ENCODE measurements at regions not wholly inside any gene's neighbourhood (a gene's known extent, or its start where the extent isn't known, plus 50 kb on each side); places are given as distances from the start of the nearest gene placed in this dataset.

DNA sequence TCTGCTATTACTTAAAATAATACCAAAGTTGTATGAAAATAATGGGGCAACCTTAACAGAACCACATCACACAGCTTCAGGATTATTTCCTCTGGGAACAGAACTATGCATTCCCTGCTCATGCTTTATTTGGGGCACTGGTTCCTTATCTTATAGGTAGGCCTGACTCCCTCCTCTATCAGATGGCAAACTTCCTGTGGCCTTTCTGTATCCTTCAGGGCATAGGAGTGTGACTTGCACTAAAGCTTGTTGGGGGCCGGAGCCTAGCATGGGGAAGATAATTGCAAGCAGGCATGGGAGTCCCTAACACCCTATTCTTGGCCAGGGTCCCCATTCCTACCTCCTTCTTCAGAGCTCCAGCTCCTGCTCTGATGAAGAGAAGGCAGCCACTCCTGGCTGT is 167.2 kb upstream of the SERTAD2 start:
- no peak overlapping the region for H3K4me3 ChIP-seq (replicated peaks; ENCODE audit: low read depth, low read length)
- TF ChIP-seq CTCF (IDR thresholded peaks at IDR 0.05; ENCODE audit: low read depth, low read length, missing control alignments): no peak
- no peak for DNase-seq (ENCODE audit: extremely low read depth, low read depth)

- H3K4me3 ChIP-seq (replicated peaks; ENCODE audit: low read depth, low read length): no peak overlapping the region
- no peak for TF ChIP-seq CTCF (IDR thresholded peaks at IDR 0.05; ENCODE audit: low read depth, low read length, missing control alignments)
- no peak for DNase-seq (ENCODE audit: extremely low read depth, low read depth)
These were observed 165.4 kb upstream of the SLC1A4 start for GRCh38 chr2:64823794-64824193.

DNA sequence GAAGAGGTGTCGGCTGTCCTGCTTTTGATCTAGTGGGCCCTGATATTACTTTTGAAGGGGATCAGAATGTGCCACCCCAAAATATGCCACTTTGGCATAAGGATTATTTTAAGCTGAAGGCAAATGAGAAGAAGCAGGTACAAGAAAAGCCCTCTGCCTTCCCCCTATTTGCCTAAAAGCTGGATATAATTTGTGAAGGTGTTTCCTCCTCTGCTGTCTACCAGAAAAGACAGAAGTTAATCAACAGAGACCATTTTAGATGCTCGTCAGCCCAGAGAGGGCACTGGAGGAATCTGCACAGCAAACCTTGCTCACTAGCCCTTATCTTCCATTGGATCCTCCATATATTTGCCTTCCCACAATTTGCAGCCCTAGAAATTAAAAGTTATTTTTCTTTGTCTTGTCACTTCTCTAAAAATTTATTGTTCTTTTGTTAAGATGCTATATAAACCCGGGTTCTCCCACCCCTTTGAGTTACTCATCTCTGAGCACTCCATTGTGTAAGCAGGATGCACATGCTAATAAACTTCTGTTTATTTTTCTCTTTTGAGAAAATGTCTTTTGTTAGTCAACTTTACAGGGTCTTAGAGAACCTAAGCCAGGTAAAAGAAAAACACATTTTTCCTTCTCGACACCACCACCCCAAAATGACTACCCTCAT is 163.2 kb upstream of the SLC1A4 start:
- DNase-seq (ENCODE audit: extremely low read depth, low read depth): no peak
- no peak overlapping the region for H3K4me3 ChIP-seq (replicated peaks; ENCODE audit: low read depth, low read length)
- no peak for TF ChIP-seq CTCF (IDR thresholded peaks at IDR 0.05; ENCODE audit: low read depth, low read length, missing control alignments)

DNA sequence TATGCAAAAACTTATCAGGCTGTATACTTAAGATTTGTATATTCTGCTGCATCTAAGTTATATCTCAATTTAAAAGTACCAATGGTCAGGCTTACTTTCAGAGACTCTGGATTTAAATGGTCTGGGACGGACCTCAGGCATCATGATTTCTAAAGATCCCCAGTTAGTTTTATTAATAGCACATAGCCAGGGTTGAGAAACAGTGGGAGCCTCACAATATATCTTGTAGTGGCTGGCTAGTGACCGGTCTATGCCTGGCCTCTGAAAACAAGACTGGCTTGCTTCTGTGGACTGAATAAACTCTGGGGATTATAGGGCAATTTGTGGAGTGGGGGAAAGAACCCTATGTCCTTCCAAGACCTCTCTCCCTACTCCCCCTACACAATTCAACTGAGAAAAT is 162.5 kb upstream of the SLC1A4 start:
- no peak for DNase-seq (ENCODE audit: extremely low read depth, low read depth)
- TF ChIP-seq CTCF (IDR thresholded peaks at IDR 0.05; ENCODE audit: low read depth, low read length, missing control alignments): no peak
- H3K4me3 ChIP-seq (replicated peaks; ENCODE audit: low read depth, low read length): no peak overlapping the region

GRCh38 chr2:64828261-64828660 is 160.9 kb upstream of the SLC1A4 start:
- no peak for TF ChIP-seq CTCF (IDR thresholded peaks at IDR 0.05; ENCODE audit: low read depth, low read length, missing control alignments)
- H3K4me3 ChIP-seq (replicated peaks; ENCODE audit: low read depth, low read length): no peak overlapping the region
- no peak for DNase-seq (ENCODE audit: extremely low read depth, low read depth)

DNA sequence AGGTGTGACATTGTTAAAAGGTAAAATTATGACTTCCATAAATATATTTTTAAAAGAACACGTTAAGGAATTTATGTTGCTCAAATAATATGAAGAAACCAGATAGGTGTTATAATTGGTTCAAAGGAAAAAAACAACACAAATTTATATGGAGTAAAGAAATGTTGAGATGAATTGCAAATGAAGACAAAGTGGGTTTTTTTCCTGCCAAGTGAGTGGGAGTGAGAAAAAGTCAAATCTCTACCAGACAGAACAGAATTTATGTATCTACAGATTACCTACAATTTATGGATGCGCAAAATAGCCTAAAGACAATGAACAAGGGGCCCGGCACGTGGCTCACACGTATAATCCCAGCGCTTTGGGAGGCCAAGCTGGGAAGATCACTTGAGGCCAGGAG is 159.7 kb upstream of the SLC1A4 start:
- TF ChIP-seq CTCF (IDR thresholded peaks at IDR 0.05; ENCODE audit: low read depth, low read length, missing control alignments): no peak
- no peak overlapping the region for H3K4me3 ChIP-seq (replicated peaks; ENCODE audit: low read depth, low read length)
- no peak for DNase-seq (ENCODE audit: extremely low read depth, low read depth)

All from HFF-Myc (cell line).